Endothelial cell of umbilical vein (primary cell): ENCODE measurements at regions not wholly inside any gene's neighbourhood (a gene's known extent, or its start where the extent isn't known, plus 50 kb on each side); places are given as distances from the start of the nearest gene placed in this dataset.

Experiments
- FOS ChIP-seq: IDR thresholded peaks from 2 replicates; pipeline ENCODE4 v1.6.1; 2011; ENCODE audit warnings: mild to moderate bottlenecking, low read length, moderate library complexity, borderline replicate concordance; ENCODE audit not compliant: insufficient read depth
- TF ChIP-seq, protein P1 (sequence below): IDR thresholded peaks from 2 replicates; pipeline ENCODE4 v1.6.1; 2011; ENCODE audit not compliant: insufficient read depth, insufficient read length
- TF ChIP-seq, protein P2 (sequence below), 2 donors: IDR thresholded peaks; 1 replicate in 1 of 2; 2 replicates in 1 of 2; pipeline ENCODE4 v1.5.1; 2011; ENCODE audit warnings: low read length in 2 of 2, mild to moderate bottlenecking in 2 of 2, moderate library complexity in 2 of 2, control low read depth in 1 of 2, inconsistent platforms in 1 of 2, low read depth in 1 of 2; ENCODE audit not compliant: insufficient read depth in 1 of 2; ENCODE audit errors: extremely low read depth in 1 of 2

DNA sequence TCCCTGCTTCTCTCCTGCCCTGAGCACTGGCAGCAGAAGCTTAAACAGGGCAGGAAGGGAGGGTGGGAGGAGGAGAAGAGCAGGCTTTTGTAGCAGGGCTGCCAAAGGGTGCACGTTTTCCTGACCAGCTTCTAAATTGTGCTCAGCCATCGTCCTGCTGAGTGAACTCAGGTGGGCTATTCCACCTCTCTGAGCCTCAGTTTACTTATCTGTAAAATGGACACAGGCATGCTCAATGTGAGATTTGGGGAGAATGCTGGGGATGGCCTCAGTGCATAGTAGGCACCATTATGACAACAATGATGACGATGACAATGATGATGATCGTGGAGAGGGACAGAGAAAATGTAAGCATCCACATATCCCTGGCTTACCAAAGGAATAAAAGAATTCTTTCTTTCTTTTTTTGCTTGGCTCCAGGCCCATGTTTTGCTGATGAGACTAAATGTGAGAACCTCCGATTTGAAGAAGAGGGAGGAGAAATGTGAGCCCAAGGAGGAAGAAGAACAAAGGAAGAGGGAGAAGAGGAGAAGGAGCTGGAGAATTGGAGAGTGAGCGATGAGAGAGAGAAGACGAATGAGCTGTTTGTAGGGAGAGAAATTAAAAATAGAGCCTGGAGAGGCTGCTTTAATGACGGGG lies 105.5 kb upstream of the MYL2 start:
- TF ChIP-seq, protein P1, sequence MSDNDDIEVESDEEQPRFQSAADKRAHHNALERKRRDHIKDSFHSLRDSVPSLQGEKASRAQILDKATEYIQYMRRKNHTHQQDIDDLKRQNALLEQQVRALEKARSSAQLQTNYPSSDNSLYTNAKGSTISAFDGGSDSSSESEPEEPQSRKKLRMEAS = no peak
- no peak for TF ChIP-seq FOS
- TF ChIP-seq, protein P2, sequence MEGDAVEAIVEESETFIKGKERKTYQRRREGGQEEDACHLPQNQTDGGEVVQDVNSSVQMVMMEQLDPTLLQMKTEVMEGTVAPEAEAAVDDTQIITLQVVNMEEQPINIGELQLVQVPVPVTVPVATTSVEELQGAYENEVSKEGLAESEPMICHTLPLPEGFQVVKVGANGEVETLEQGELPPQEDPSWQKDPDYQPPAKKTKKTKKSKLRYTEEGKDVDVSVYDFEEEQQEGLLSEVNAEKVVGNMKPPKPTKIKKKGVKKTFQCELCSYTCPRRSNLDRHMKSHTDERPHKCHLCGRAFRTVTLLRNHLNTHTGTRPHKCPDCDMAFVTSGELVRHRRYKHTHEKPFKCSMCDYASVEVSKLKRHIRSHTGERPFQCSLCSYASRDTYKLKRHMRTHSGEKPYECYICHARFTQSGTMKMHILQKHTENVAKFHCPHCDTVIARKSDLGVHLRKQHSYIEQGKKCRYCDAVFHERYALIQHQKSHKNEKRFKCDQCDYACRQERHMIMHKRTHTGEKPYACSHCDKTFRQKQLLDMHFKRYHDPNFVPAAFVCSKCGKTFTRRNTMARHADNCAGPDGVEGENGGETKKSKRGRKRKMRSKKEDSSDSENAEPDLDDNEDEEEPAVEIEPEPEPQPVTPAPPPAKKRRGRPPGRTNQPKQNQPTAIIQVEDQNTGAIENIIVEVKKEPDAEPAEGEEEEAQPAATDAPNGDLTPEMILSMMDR (IDR thresholded peaks at IDR 0.05; ENCODE audit: extremely low read depth in 1 of 2, insufficient read depth in 1 of 2, low read depth in 1 of 2, low read length in 2 of 2) = no peak
